PC-9 (cell line): ENCODE measurements at regions not wholly inside any gene's neighbourhood (a gene's known extent, or its start where the extent isn't known, plus 50 kb on each side); places are given as distances from the start of the nearest gene placed in this dataset.

Experiments
- BruUV-seq: library from RNA; stranded (reverse); fragments of 400-500 nt; replicated peaks from 2 replicates; lab custom pipeline; 2021; lab: Mats Ljungman, UMichigan
- CTCF ChIA-PET: fragments of 300-600 bp; sonication (Branson Sonifier 250); formaldehyde crosslinking; loops from one replicate; lab custom pipeline; 2022; ENCODE audit warnings: antibody characterized with exemption; lab: Charles Lee
- POLR2A ChIA-PET: fragments of 300-600 bp; sonication (Branson Sonifier 250); formaldehyde crosslinking; loops from one replicate; lab custom pipeline; 2022; ENCODE audit warnings: antibody characterized with exemption; ENCODE audit not compliant: unreplicated experiment; lab: Charles Lee
- DNase-seq, 2 experiments: peaks; one replicate each; pipeline versions ENCODE4 v3.0.0 to v3.0.0-alpha.2; 2015 to 2022; ENCODE audit warnings: mixed read lengths in 1 of 2
- H2AFZ ChIP-seq: fragments of 200-600 bp; sonication (generic); 2 replicates; pipeline ENCODE4 v1.8.1; 2017; ENCODE audit warnings: antibody characterized with exemption
- H3F3A ChIP-seq: fragments of 200-600 bp; sonication (generic); 2 replicates; pipeline ENCODE4 v1.8.1; 2017; ENCODE audit warnings: antibody characterized with exemption, mild to moderate bottlenecking, low read depth; ENCODE audit not compliant: insufficient read depth
- H3K27ac ChIP-seq: fragments of 200-600 bp; sonication (generic); 2 replicates; pipeline ENCODE4 v1.6.1; 2016; ENCODE audit warnings: mixed run types
- H3K27me3 ChIP-seq: fragments of 200-600 bp; sonication (generic); 2 replicates; pipeline ENCODE4 v1.6.1; 2016; ENCODE audit warnings: low read depth, mixed run types; ENCODE audit not compliant: insufficient read depth
- H3K36me3 ChIP-seq: fragments of 200-600 bp; sonication (generic); 2 replicates; pipeline ENCODE4 v1.6.1; 2016; ENCODE audit warnings: low read depth, mixed run types
- H3K4me1 ChIP-seq: fragments of 200-600 bp; sonication (generic); replicated peaks from 2 replicates; pipeline ENCODE4 v1.6.1; 2016; ENCODE audit warnings: mixed run types; ENCODE audit not compliant: insufficient read depth
- H3K4me2 ChIP-seq: fragments of 200-600 bp; sonication (generic); 2 replicates; pipeline ENCODE4 v1.6.1; 2017; ENCODE audit warnings: mixed run types
- H3K4me3 ChIP-seq: fragments of 200-600 bp; sonication (generic); 2 replicates; pipeline ENCODE4 v1.6.1; 2016; ENCODE audit warnings: mixed run types
- H3K79me2 ChIP-seq: fragments of 200-600 bp; sonication (generic); 2 replicates; pipeline ENCODE4 v1.6.1; 2017; ENCODE audit warnings: low read depth, mixed run types
- H3K9me2 ChIP-seq: fragments of 200-600 bp; sonication (generic); 2 replicates; pipeline ENCODE4 v1.8.1; 2017; ENCODE audit warnings: mild to moderate bottlenecking; ENCODE audit not compliant: insufficient read depth
- H3K9me3 ChIP-seq: fragments of 200-600 bp; sonication (generic); 2 replicates; pipeline ENCODE4 v1.8.1; 2016; ENCODE audit warnings: low read depth; ENCODE audit not compliant: insufficient read depth
- H4K20me1 ChIP-seq: fragments of 200-600 bp; sonication (generic); 2 replicates; pipeline ENCODE4 v1.8.1; 2017; ENCODE audit not compliant: insufficient read depth
- CTCF ChIP-seq: fragments of 200-600 bp; sonication (generic); conservative IDR thresholded peaks from 2 replicates; pipeline ENCODE4 v1.6.1; 2017; ENCODE audit warnings: mixed run types, antibody characterized with exemption, mild to moderate bottlenecking, moderate library complexity
- EZH2 ChIP-seq: fragments of 200-600 bp; sonication (generic); IDR thresholded peaks from 2 replicates; pipeline ENCODE4 v1.8.0; 2017; ENCODE audit warnings: antibody characterized with exemption, low read depth
- intact Hi-C: fragments of 100-400 bp; cut with micrococcal nuclease; formaldehyde crosslinking; loops from one replicate; pipeline ENCODE4 v1.10.0; 2022; ENCODE audit not compliant: unreplicated experiment

- DNase-seq = no peak
- intact Hi-C loops = no loop called here
- no peaks in the 10 kb centered on the region for H3K4me1 ChIP-seq
These were observed 928.9 kb upstream of the NR2F2 start for GRCh38 chr15:95401587-95401986.

DNA sequence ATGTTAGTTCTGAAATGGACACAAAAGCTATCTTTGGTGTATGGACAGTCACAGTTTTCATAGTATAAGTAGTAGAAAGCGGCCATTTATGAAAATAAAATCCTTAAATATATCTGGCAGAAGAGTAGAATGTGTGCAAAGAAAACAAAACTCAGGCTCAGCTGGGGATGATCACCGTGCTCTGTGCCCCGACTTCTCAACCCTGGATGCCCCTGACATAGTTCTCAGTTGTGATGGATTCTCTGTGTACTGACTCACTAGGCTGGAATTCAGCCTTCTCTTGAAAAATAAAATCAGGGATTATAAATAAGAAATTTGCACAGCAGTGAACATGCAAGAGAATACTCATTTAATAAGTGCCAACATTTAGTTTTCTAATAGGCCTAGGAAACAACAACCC, 925.1 kb upstream of the NR2F2 start:
- CTCF ChIA-PET = no interaction called here
- intact Hi-C loops = no loop called here
- Histone ChIP-seq H3K79me2 (no peaks in the 10 kb centered on the region), H3K9me2 (no peaks in the 10 kb centered on the region), H3K9me3 (no peaks in the 10 kb centered on the region), H3K4me2 (no peak overlapping the region), H3K27ac (no peak overlapping the region), H3F3A (no peaks in the 10 kb centered on the region), H3K27me3 (no peaks in the 10 kb centered on the region), H3K36me3 (no peaks in the 10 kb centered on the region), H4K20me1 (no peaks in the 10 kb centered on the region), H2AFZ (no peak overlapping the region), H3K4me3 (no peak overlapping the region), H3K4me1 (no peaks in the 10 kb centered on the region)
- POLR2A ChIA-PET = interaction anchor here (0.6 kb wide), 1 partner anchor 21 kb away, joined by 4 read pairs; no protein-coding TSS in a partner anchor
- TF ChIP-seq EZH2 (no peak), CTCF (no peak)
- DNase-seq = no peak
- BruUV-seq = no TSS peak

More at GRCh38 chr15:95401587-95401986, 928.9 kb upstream of the NR2F2 start:
- no peak overlapping the region for H3K4me2 ChIP-seq
- H3K9me2 ChIP-seq = no peaks in the 10 kb centered on the region
- no peaks in the 10 kb centered on the region for H3K9me3 ChIP-seq
- H3K79me2 ChIP-seq = no peaks in the 10 kb centered on the region
- no TSS peak for BruUV-seq
- TF ChIP-seq CTCF (no peak), EZH2 (no peak)
- no peak overlapping the region for H3K27ac ChIP-seq
- H3F3A ChIP-seq = no peaks in the 10 kb centered on the region
- H3K4me3 ChIP-seq = no peak overlapping the region
- H3K27me3 ChIP-seq = no peaks in the 10 kb centered on the region
- H2AFZ ChIP-seq = no peak overlapping the region
- ChIA-PET POLR2A (no interaction called here), CTCF (no interaction called here)
- no peaks in the 10 kb centered on the region for H3K36me3 ChIP-seq
- no peaks in the 10 kb centered on the region for H4K20me1 ChIP-seq

DNA sequence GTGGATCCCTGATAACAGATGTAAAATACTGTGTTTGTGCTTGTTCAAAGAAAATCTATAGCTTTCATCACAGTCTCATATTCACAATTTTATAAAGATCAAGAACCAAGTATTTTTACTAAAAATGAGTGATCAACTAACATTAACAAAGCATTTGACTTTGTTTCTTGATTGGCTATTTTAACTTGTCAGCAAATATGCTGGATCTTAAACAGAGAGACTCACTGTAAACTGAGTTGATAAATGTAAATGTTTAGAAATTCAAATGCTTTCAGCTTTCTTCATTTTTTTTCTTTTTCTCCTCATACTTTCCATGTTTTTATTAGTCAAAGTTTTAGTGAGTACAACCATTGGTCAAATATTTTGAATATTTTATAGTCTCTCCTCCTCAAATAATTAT, 923.0 kb upstream of the NR2F2 start:
- TF ChIP-seq CTCF (no peak), EZH2 (no peak)
- DNase-seq = no peak
- Histone ChIP-seq H3K36me3 (no peaks in the 10 kb centered on the region), H3K9me3 (no peaks in the 10 kb centered on the region), H3K4me2 (no peak overlapping the region), H3K4me3 (no peak overlapping the region), H3K27me3 (no peaks in the 10 kb centered on the region), H3K4me1 (no peaks in the 10 kb centered on the region), H4K20me1 (no peaks in the 10 kb centered on the region), H3K9me2 (no peaks in the 10 kb centered on the region), H3F3A (no peaks in the 10 kb centered on the region), H3K27ac (no peak overlapping the region), H2AFZ (no peak overlapping the region), H3K79me2 (no peaks in the 10 kb centered on the region)
- ChIA-PET CTCF (no interaction called here), POLR2A (no interaction called here)
- no TSS peak for BruUV-seq
- intact Hi-C loops = no loop called here
